ENCODE measurements at regions not wholly inside any gene's neighbourhood (a gene's known extent, or its start where the extent isn't known, plus 50 kb on each side); places are given as distances from the start of the nearest gene placed in this dataset.

- Histone ChIP-seq H3K36me3 (no peaks in the 10 kb centered on the region), H3K9me3 (ENCODE audit: low read depth) (no peaks in the 10 kb centered on the region), H3K4me3 (no peak overlapping the region), H3K27me3 (no peaks in the 10 kb centered on the region), H3K4me1 (ENCODE audit: low read depth) (no peaks in the 10 kb centered on the region), H3K27ac (no peak overlapping the region)
- no peak for DNase-seq (ENCODE audit: low read depth in 1 of 2, low spot score in 1 of 2)
- TF ChIP-seq CTCF (IDR thresholded peaks at IDR 0.05; ENCODE audit: low read depth, low read length), result no peak
These were observed 71.6 kb upstream of the PICALM start for GRCh38 chr11:86140334-86140990.

GRCh38 chr11:86138958-86139357 is 70.1 kb upstream of the PICALM start:
- peak in 1 of 2 donors; percentile 9 for DNase-seq (ENCODE audit: low read depth in 1 of 2, low spot score in 1 of 2)
- TF ChIP-seq CTCF (IDR thresholded peaks at IDR 0.05; ENCODE audit: low read depth, low read length), result no peak
- Histone ChIP-seq H3K27ac (no peak overlapping the region), H3K4me3 (no peak overlapping the region), H3K27me3 (no peaks in the 10 kb centered on the region), H3K9me3 (ENCODE audit: low read depth) (no peaks in the 10 kb centered on the region), H3K36me3 (no peaks in the 10 kb centered on the region), H3K4me1 (ENCODE audit: low read depth) (no peaks in the 10 kb centered on the region)

GRCh38 chr11:86136538-86136937 is 67.7 kb upstream of the PICALM start:
- Histone ChIP-seq H3K4me1 (ENCODE audit: low read depth) (no peaks in the 10 kb centered on the region), H3K4me3 (no peak overlapping the region), H3K9me3 (ENCODE audit: low read depth) (no peaks in the 10 kb centered on the region), H3K36me3 (no peaks in the 10 kb centered on the region), H3K27me3 (no peaks in the 10 kb centered on the region), H3K27ac (no peak overlapping the region)
- no peak for DNase-seq (ENCODE audit: low read depth in 1 of 2, low spot score in 1 of 2)
- TF ChIP-seq CTCF (IDR thresholded peaks at IDR 0.05; ENCODE audit: low read depth, low read length), result no peak

- no peak for DNase-seq (ENCODE audit: low read depth in 1 of 2, low spot score in 1 of 2)
- H3K4me3 ChIP-seq, result no peak overlapping the region
- no peaks in the 10 kb centered on the region for H3K4me1 ChIP-seq (ENCODE audit: low read depth)
- no peak for TF ChIP-seq CTCF (IDR thresholded peaks at IDR 0.05; ENCODE audit: low read depth, low read length)
- H3K36me3 ChIP-seq, result no peaks in the 10 kb centered on the region
- no peaks in the 10 kb centered on the region for H3K9me3 ChIP-seq (ENCODE audit: low read depth)
- H3K27me3 ChIP-seq, result no peaks in the 10 kb centered on the region
- no peak overlapping the region for H3K27ac ChIP-seq
These were observed 66.4 kb upstream of the PICALM start for GRCh38 chr11:86135319-86135714.

- Histone ChIP-seq H3K27ac (no peak overlapping the region), H3K4me3 (no peak overlapping the region), H3K9me3 (ENCODE audit: low read depth) (no peaks in the 10 kb centered on the region), H3K27me3 (no peaks in the 10 kb centered on the region), H3K4me1 (ENCODE audit: low read depth) (no peaks in the 10 kb centered on the region), H3K36me3 (no peaks in the 10 kb centered on the region)
- no peak for TF ChIP-seq CTCF (IDR thresholded peaks at IDR 0.05; ENCODE audit: low read depth, low read length)
- DNase-seq (ENCODE audit: low read depth in 1 of 2, low spot score in 1 of 2), result peak in 1 of 2 donors; percentile 10
These were observed 65.9 kb upstream of the PICALM start for GRCh38 chr11:86134580-86135318.
